ENCODE measurements at regions not wholly inside any gene's neighbourhood (a gene's known extent, or its start where the extent isn't known, plus 50 kb on each side); places are given as distances from the start of the nearest gene placed in this dataset.
A peak's percentile ranks its signal among the peaks of the same experiment; 100 is the strongest.
"Not testable (repeated sequence)": the region's sequence is repeated elsewhere in the genome, so short reads cannot be mapped to it uniquely, and the experiment has no call there.

- Histone ChIP-seq H3K27ac (peak overlapping the region in 1 of 4 donors; percentile 18), H3K27me3 (no peaks in the 10 kb centered on the region), H3K36me3 (no peaks in the 10 kb centered on the region), H3K9me3 (peaks cover 0 to 2% (median 0%) of the 10 kb centered on the region in 4 donors), H3K4me1 (peaks cover 11 to 23% (median 19%) of the 10 kb centered on the region in 4 donors), H3K4me3 (no peak overlapping the region)
- DNase-seq (peak in 1 of 2 donors; percentile 41), ATAC-seq (ENCODE audit: low FRiP score in 2 of 2) (no peak)
- WGBS, 2 donors: 12 to 13% methylated on average over 5 of the region's 5 CpGs
- TF ChIP-seq EP300 (IDR thresholded peaks at IDR 0.05): no peak
- TF ChIP-seq CTCF (IDR thresholded peaks at IDR 0.05): no peak
- peak in 1 of 2 donors; percentile 10 for TF ChIP-seq POLR2AphosphoS5 (IDR thresholded peaks at IDR 0.05)
These were observed 77.6 kb downstream of the XCL2 start for GRCh38 chr1:168466092-168466713.

GRCh38 chr1:168461108-168461507 is 82.7 kb downstream of the XCL2 start:
- DNase-seq; H3K4me1 ChIP-seq; H3K9me3 ChIP-seq; ATAC-seq (ENCODE audit: low FRiP score in 2 of 2); H3K27ac ChIP-seq; H3K4me3 ChIP-seq; H3K36me3 ChIP-seq; H3K27me3 ChIP-seq: not testable (repeated sequence)
- 84 to 91% methylated on average over 3 of the region's 3 CpGs for whole genome bisulfite sequencing, 2 donors

GRCh38 chr1:168457296-168457695 is 86.5 kb downstream of the XCL2 start:
- not testable (repeated sequence) for H3K4me3 ChIP-seq; H3K27me3 ChIP-seq; ATAC-seq (ENCODE audit: low FRiP score in 2 of 2); H3K9me3 ChIP-seq; H3K27ac ChIP-seq; H3K36me3 ChIP-seq; DNase-seq; H3K4me1 ChIP-seq
- WGBS, 2 donors: 90 to 94% methylated on average over 8 of the region's 8 CpGs

- DNase-seq: no peak
- TF ChIP-seq CTCF (IDR thresholded peaks at IDR 0.05): no peak
- no peak for TF ChIP-seq POLR2A (IDR thresholded peaks at IDR 0.05)
- no peak for TF ChIP-seq POLR2AphosphoS5 (IDR thresholded peaks at IDR 0.05)
- TF ChIP-seq EP300 (IDR thresholded peaks at IDR 0.05): no peak
- H3K9me3 ChIP-seq: peaks cover 0 to 5% (median 2%) of the 10 kb centered on the region in 4 donors
- no peaks in the 10 kb centered on the region for H3K36me3 ChIP-seq
- no peak overlapping the region for H3K27ac ChIP-seq
- H3K27me3 ChIP-seq: no peaks in the 10 kb centered on the region
- ATAC-seq (ENCODE audit: low FRiP score in 2 of 2): no peak
- 85 to 96% methylated on average over 2 of the region's 2 CpGs for WGBS, 2 donors
- H3K4me1 ChIP-seq: no peaks in the 10 kb centered on the region
- H3K4me3 ChIP-seq: no peak overlapping the region
These were observed 88.0 kb downstream of the XCL2 start for GRCh38 chr1:168455764-168456163.

GRCh38 chr1:168454211-168454815 is 89.5 kb downstream of the XCL2 start:
- no peaks in the 10 kb centered on the region for H3K27me3 ChIP-seq
- ATAC-seq (ENCODE audit: low FRiP score in 2 of 2) (no peak), DNase-seq (no peak)
- peaks cover 0 to 5% (median 2%) of the 10 kb centered on the region in 4 donors for H3K9me3 ChIP-seq
- no peak for TF ChIP-seq POLR2A (IDR thresholded peaks at IDR 0.05)
- no peak for TF ChIP-seq POLR2AphosphoS5 (IDR thresholded peaks at IDR 0.05)
- TF ChIP-seq CTCF (IDR thresholded peaks at IDR 0.05): no peak
- TF ChIP-seq EP300 (IDR thresholded peaks at IDR 0.05): no peak
- H3K36me3 ChIP-seq: no peaks in the 10 kb centered on the region
- H3K4me1 ChIP-seq: no peaks in the 10 kb centered on the region
- 55 to 70% methylated on average over 1 of the region's 1 CpG for WGBS, 2 donors
- no peak overlapping the region for H3K27ac ChIP-seq
- no peak overlapping the region for H3K4me3 ChIP-seq

- no peak for ATAC-seq (ENCODE audit: low FRiP score in 2 of 2)
These were observed 90.7 kb downstream of the XCL2 start for GRCh38 chr1:168453056-168453455.

More at GRCh38 chr1:168453056-168453455, 90.7 kb downstream of the XCL2 start:
- no peaks in the 10 kb centered on the region for H3K27me3 ChIP-seq
- H3K36me3 ChIP-seq: no peaks in the 10 kb centered on the region
- H3K4me1 ChIP-seq: no peaks in the 10 kb centered on the region
- WGBS, 2 donors: 78 to 91% methylated on average over 4 of the region's 4 CpGs
- no peak overlapping the region for H3K27ac ChIP-seq
- no peak for DNase-seq
- TF ChIP-seq POLR2A (IDR thresholded peaks at IDR 0.05) (no peak), EP300 (IDR thresholded peaks at IDR 0.05) (no peak), CTCF (IDR thresholded peaks at IDR 0.05) (no peak), POLR2AphosphoS5 (IDR thresholded peaks at IDR 0.05) (no peak)
- no peak overlapping the region for H3K4me3 ChIP-seq
- peaks cover 0 to 5% (median 2%) of the 10 kb centered on the region in 4 donors for H3K9me3 ChIP-seq

Measured in upper lobe of left lung (tissue), 6 donors.